HTR-8/SVneo (cell line): ENCODE measurements at regions not wholly inside any gene's neighbourhood (a gene's known extent, or its start where the extent isn't known, plus 50 kb on each side); places are given as distances from the start of the nearest gene placed in this dataset.
"Not testable (repeated sequence)": the region's sequence is repeated elsewhere in the genome, so short reads cannot be mapped to it uniquely, and the experiment has no call there.

ENCODE experiments used
- DNase-seq: peaks from one replicate; pipeline ENCODE4 v3.0.0; 2011; ENCODE audit warnings: low spot score, mixed read lengths; ENCODE audit not compliant: insufficient read length
- FAIRE-seq: peaks from 2 replicates; lab custom pipeline; 2011; peaks lifted over from hg19 to GRCh38; lab: Jason Lieb, UNC

DNA sequence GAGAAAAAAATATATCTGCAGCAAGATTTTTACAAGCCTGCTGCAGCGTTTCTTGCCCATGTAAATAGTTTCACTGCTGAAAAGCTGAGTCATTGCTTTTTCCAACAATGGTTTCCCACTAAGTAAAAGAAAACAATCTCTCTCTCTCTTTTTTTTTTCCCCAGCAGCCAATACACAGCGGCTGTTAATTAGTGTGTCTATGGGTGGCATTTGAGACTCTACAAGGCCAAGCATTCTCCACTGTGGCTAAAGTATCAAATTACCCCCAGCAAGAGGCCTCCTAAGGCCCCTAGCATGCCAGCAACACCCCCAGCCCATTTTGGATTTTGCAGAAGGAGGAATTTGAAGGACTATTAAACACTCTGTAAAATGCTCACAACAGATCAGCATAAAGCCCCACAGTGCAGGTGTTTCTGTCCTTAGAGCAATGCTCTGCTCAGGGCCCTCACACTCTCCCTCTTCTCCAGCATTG is 837.4 kb downstream of the TRIML1 start:
- FAIRE-seq, result no peak
- peak; percentile 41 for DNase-seq

DNA sequence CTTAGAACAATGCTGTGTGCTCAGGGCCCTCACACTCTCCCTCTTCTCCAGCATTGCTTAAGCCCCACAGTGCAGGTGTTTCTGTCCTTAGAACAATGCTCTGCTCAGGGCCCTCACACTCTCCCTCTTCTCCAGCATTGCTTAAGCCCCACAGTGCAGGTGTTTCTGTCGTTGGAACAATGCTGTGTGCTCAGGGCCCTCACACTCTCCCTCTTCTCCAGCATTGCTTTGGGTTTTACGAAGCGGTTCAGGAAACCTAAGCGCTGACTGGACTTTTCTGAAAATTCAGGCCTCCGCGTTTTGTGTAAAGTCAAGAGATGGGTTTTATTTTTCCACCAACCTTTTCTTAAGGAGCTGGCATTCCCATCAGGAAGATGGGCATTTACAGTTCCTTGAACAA is 838.0 kb downstream of the TRIML1 start:
- DNase-seq, FAIRE-seq: not testable (repeated sequence)

DNA sequence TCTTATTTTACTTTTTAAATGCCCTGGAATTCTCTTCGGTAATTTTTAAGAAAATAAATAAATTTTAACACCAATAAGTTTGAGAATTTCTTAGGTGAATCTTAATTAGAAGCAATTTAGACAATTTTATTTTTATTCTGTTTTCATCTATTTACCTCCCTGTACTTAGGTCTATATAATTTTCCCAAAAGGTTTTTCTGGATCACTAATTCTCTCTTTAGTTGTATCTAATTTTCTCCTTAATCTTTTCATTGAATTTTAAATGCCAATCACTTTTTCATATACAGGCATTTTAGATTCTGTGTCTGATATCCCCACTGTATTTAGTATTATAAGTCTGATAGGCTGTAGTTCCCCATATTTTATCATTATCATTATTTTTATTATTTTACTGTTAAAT is 845.3 kb downstream of the TRIML1 start:
- FAIRE-seq (no peak), DNase-seq (no peak)

DNA sequence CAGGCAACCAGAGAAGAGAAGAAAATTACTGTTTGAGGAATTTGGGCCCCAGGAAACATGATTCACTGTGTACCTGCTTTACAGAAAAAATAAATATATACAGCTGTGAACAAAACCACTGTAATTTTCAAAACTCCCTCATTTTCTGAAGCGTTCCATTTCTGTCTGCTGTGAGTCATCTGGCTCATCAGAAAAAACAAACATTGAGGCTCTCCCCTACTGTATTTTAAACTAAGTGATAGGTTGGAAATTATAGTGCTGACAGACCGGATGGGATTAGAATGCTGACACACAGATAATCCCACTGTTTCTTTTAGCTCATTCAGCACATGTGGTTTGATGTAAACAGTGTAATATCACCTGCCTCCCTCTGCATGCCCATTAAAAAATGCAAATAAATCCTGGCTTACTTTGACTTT is 847.0 kb downstream of the TRIML1 start:
- DNase-seq (peak; percentile 63), FAIRE-seq (peak; percentile 13)

DNA sequence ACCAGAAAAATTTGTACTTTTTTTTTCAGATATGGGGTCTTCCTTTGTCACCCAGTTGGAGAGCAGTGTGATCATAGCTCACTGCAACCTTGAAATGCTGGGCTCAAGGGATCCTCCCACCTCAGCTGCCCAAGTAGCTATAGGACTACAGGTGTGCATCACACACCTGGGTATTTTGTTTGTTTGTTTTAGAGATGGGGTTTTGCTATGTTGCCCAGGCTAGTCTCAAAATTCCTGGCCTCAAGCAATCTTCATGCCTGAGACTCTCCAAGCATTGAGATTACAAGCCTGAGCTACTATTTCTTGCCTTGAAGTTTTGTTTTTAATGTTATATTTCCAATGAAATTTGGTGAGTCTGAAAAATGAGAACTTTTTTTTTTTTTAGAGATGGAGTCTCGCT is 847.8 kb downstream of the TRIML1 start:
- FAIRE-seq, result no peak

DNA sequence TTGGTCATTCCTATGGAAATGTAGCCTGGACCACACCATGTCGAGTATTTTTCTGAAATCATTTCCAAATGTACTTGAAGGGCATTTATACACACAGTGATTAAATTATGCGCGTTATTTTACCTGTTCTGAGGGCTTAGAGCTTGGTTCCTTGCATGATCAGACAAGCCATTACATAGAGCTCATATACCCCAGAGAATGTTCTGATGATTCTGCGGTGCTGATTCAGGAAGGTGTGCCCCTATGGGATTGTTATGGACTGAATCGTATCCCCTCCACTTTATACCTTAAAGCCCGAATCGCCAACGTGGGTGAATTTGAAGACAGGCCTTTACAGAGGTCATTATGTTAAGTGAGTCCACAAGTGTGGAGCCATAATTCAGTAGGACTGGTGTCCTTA is 848.9 kb downstream of the TRIML1 start:
- FAIRE-seq (no peak), DNase-seq (no peak)

More for the DNA sequence above, 847.8 kb downstream of the TRIML1 start:
- DNase-seq, result no peak

DNA sequence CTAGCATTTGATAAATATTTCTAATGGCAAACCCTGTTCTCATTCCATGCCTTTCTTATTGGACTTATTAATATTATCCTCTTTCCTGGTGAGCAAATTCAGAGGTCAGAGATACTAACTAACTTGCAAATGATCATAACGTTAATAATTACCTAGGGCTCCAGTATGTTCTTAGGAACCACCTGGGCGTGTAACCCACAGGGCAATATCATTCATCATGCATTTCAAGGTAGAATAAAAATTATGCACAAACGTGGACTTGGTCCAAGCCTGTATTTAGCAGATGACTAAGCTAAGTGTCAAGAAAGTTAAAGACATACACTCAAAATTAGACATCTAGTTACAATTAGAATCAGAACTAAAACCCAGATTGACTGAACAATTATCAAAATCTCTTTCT is 850.1 kb downstream of the TRIML1 start:
- no peak for FAIRE-seq
- no peak for DNase-seq

DNA sequence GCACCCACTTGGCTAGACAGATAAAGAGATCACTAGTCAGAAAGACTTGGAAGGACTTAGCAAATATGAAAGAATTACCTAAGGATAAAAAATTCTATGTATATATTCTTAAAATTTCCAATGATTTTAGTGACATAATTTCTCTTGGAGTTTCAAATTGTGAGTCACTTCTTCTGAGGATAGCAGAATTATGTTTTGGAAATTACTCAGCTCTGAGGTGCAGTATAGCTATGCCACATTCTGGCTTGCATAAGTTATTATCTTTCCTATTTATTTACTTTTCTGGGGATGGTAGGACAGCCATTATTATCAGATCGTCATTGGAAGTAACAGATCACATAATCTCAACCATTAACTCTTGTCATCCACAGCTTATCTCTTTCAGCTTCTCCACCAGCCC is 853.5 kb downstream of the TRIML1 start:
- FAIRE-seq, result no peak
- no peak for DNase-seq

DNA sequence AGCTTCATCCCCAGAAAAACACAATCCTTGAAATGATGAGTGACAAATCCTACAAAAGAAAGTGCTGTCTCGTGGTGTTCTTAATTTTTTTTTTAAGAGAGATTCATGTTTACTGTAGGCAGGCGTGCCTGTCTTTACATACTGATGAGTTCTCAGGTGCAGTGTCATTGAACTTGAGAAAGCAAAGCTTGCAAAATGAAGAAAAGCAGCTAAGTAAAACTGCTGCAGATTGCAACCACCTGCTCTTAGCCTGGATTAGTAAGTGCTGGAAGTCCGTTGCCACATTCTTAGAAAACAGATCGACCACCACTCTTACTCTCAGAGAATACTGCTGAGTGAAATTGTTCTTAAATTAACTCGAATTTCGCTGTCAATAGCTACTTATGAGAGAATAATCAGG is 854.6 kb downstream of the TRIML1 start:
- FAIRE-seq (no peak), DNase-seq (no peak)

DNA sequence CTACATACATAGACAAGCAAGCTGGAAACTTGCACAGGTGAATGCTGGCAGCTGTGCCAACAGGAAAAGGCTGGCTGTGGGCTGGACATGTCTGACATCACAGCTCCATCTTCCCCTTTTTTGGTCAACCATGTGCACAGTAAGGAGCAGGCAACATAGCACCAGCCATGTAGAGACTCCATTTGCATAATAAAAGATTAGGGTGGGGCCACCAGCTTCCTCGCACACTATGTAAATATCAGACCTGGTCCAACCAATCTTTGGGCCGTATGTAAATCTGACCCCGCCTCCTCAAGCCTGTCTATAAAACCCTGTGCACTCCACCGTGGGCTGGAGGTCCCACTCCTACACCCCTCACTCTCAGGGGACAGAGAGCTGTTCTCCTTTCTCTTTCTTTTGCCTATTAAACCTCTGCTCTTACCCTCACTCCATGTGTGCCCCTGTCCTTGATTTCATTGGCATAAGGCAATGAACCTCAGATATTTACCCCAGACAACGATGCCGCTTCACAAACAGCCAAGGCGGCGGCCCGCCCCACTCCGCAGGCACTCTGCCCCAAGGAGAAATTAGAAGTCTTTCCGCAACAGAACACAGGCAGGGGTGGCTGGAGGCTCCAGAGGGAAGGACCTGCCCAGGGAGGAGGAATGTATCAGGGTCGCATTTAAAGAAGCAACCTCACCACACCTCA is 862.2 kb downstream of the TRIML1 start:
- no peak for DNase-seq
- no peak for FAIRE-seq

DNA sequence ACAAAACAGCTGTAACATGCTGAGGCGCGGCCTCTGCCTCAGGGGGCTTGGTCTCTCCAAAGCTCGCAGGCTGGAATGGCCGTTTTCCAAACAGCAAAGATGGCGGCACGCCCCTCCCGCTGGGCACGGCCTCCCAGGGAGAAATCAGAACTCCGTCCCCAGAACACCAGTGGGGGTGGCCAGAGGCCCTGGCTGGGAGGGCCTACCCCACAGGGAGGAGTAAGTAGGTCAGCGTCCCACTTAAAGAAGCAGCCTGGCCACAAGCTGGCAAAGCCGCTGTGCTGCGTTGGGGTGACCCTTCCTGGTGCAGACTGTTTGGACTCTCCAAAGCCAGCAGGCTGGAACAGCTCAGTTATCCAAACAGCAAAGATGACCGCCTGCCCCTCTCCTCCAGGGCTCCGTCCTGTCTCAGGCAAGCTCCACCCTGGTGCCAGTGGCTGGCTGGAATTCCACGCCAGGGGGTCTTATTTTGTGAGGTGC is 862.8 kb downstream of the TRIML1 start:
- no peak for DNase-seq

DNA sequence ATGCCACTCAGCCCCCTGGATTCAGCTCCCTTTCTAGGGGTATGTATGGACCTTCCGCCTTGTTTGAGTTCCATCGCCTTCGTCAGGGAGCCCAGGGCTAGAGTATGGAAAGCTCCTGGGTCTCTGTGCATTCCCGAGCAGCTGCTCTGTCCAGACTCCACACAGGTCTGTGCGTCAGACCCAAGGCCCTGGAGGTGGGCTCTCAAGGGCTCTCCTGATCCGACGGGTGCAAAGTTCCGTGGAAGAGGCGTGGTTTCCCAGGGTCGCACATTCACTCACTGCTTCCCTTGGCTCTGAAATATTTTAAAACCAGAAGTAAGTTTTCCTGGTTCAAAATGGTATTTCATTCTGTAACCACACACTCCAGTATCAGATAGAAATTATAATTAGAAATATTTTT is 863.2 kb downstream of the TRIML1 start:
- FAIRE-seq (no peak), DNase-seq (no peak)

More for the DNA sequence above, 862.8 kb downstream of the TRIML1 start:
- FAIRE-seq, result no peak

DNA sequence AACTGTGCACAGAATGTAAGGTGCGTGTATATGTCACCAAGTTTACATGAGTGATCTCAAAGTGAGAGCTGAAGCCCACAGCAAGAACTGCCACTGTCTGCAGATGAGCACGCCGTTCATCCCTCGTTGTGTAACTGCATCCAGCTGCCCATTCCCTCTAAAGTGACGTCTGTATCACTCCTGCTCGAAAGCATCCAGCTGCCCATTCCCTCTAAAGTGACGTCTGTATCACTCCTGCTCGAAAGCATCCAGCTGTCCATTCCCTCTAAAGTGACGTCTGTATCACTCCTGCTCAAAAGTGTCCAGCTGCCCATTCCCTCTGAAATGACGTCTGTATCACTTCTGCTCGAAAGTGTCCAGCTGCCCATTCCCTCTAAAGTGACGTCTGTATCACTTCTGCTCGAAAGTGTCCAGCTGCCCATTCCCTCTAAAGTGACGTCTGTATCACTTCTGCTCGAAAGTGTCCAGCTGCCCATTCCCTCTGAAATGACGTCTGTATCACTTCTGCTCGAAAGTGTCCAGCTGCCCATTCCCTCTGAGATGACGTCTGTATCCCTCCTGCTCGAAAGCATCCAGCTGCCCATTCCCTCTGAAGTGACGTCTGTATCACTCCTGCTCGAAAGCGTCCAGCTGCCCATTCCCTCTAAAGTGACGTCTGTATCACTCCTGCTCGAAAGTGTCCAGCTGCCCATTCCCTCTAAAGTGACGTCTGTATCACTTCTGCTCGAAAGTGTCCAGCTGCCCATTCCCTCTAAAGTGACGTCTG is 871.4 kb downstream of the TRIML1 start:
- not testable (repeated sequence) for DNase-seq, FAIRE-seq

DNA sequence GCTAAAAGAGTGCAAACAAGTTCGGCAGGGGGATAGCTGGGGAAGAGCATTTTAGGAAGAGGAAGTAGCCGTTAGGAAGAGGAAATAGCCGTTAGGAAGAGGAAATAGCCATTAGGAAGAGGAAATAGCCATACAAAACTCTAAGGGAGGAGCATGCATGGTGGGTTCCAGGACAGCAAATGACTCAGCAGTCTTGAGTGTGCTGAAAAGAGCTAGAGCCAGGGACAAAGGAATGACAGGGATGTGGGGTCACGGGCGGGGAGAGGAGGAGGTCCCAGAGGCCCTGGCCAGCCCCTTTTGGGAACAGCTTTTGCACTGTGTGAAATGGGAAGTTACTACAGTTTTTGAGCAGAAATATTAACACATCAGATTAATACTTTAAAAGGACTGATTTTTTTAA is 882.6 kb downstream of the TRIML1 start:
- FAIRE-seq (no peak), DNase-seq (peak; percentile 51)

DNA sequence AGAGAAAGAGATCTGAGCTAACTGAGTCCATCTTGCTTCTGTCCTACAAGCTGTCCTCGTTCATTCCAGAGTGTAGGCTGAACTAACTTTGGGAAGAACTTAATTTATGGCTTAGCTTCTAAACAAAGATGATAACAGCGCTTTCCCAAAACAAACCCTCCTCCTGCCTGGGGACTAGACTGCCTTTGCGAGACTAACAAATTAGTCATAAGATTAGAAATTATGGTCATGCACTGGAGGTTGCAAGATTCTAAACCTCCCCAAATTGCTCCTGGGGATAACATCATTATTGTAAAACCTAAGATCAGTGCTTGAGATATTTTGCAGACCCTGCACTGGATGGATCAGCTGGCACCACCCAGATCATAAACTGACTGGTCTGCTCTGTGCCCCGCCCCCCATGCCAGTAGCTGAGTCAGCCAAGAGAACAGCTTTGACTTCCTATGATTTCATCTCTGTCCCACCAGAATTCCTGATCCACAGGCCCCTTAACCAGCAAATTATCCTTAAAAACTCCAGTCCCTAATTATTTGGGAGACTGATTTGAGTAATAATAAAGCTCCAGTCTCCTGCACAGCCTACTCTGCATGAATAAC is 883.3 kb downstream of the TRIML1 start:
- FAIRE-seq (no peak), DNase-seq (peak; percentile 29)

DNA sequence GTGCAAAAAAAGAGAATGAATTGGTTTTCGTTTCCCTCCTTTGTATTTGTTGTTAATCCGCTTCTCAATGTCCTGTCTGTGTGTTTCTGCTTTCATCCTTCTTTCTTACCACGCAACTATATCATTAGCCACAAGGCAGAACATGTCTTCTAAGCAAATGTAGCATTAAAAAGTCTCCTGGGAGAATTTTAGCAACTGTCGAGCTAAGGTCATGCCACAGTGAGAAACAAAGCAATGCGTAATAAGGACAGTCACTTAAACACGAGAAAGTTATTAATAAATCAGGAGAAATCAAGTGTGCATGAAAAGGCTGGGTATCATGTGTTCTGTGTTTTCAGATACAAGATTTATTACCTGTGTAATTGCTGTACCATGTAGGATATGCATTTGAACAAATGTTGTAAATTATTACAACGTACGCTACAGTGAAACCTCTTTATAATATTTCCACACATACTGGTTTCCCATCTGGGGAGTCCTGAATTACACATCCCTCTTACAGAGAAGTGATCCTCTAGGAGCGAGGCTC is 890.8 kb downstream of the TRIML1 start:
- FAIRE-seq, result no peak

DNA sequence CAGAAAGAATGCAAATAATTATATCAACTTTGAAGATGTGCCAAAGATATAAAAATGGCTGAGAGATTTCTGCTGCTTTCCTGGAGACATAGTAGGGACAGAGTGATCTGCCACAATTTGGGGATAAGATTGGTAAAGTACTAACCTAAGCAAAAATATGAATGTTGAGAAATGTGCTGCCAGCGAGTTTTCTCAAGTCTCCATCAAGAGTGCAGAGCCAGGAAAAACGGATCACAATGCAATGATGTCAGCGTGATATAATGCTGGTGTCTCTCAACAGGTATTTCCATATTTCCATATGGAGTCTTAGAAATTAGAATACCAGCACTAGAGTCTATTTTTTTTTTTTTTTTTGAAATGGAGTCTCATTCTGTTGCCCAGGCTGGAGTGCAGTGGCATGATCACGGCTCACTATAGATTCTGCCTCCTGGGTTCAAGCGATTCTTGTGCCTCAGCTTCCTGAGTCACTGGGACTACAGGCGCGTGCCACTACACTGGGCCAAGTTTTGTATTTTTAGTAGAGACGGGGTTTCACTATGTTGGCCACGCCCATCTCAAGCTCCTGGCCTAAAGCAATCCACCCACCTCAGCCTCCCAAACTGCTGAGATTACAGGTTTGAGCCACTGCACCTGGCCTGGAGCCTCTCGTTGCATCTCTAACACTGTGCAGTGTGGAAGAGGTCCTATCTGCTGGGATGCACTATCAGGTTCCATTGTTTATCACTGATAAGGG is 893.5 kb downstream of the TRIML1 start:
- DNase-seq (no peak), FAIRE-seq (no peak)

More for the DNA sequence above, 890.8 kb downstream of the TRIML1 start:
- DNase-seq, result no peak

DNA sequence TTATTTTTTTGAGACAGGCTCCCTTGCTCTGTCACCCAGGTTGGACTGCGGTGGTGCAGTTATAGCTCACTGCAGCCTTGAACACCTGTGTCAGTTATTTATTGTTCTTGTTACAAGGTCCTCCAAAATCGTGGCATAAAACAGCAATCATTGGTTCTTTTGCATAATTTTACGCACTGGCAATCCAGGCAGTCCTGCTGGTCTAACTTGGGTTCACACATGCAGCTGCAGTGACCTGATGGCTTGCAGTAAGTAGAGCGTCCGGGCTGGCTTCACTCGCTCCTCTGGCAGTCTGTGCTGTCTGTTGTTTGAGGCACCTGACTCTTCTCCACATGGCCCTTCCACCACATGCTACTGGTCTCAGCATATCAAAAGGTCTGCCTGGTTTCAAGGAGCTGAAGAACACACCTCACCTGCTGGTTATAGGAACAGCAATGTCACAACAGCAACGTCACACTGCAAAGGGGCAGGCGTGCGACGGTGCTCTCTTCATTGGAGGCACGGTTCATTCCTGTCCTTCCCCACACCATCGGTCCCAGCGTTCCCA is 894.6 kb downstream of the TRIML1 start:
- FAIRE-seq, result no peak

DNA sequence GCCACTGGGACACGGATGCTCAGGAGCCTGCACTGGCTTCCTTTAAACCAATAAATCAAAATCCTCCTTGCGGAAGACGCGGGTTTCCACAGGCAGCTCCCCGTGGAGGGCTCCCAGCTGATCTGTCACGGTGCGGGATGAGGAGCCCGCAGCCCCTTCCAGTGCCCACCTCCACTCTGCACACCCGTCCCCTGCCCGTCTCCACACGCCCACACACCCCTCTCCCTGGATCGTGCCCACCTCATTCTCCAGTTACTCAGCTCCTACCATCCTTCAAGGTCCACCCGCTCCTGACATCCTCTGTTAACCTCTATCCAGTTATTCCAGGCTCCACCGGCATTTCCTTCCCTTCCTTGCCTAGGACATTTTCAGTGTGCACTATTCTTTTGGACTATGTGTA is 895.9 kb downstream of the TRIML1 start:
- DNase-seq, result no peak
- FAIRE-seq, result no peak

More for the DNA sequence above, 894.6 kb downstream of the TRIML1 start:
- DNase-seq, result no peak

DNA sequence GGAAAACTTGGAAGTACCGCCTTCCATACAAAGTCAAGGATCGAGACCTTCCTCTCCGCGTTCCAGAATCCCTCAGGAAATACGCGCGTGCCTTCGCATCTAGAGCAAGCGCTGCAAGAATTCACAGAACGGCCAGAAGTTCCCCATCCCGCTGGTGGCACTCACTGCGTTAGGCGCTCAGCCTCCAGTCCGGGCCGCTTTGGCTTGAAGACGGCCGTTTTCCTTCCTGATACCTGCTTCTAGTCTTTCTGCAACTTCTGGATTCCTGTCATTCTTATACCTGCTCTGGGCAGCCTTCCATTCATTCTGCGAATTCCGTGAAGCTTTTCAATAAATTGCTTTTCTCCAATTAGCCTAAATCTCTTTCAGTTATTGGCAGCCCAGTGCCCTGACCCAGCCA is 896.4 kb downstream of the TRIML1 start:
- DNase-seq (no peak), FAIRE-seq (no peak)
